H1 (cell line): ENCODE measurements at regions not wholly inside any gene's neighbourhood (a gene's known extent, or its start where the extent isn't known, plus 50 kb on each side); places are given as distances from the start of the nearest gene placed in this dataset.

Experiments
- CTCF ChIA-PET: fragments of 300-600 bp; sonication (Branson Sonifier 250); formaldehyde crosslinking; loops from one replicate; lab custom pipeline; 2021; ENCODE audit not compliant: partially characterized antibody; lab: Charles Lee
- POLR2A ChIA-PET: fragments of 300-600 bp; sonication (Branson Sonifier 250); formaldehyde crosslinking; loops from one replicate; lab custom pipeline; 2021; ENCODE audit warnings: inconsistent platforms; ENCODE audit not compliant: partially characterized antibody; lab: Charles Lee
- DNase-seq, 2 experiments: peaks; one replicate each; pipeline versions ENCODE4 v3.0.0 to v3.0.0-alpha.2; 2010 to 2022; ENCODE audit warnings: low spot score in 2 of 2, low read depth in 1 of 2, mixed read lengths in 1 of 2
- FAIRE-seq: peaks from 2 replicates; lab custom pipeline; 2011; peaks lifted over from hg19 to GRCh38; lab: Jason Lieb, UNC
- H2AFZ ChIP-seq: 2 replicates; pipeline ENCODE4 v1.8.1; 2012; ENCODE audit warnings: low read length, inconsistent platforms
- H2AK5ac ChIP-seq: 2 replicates; pipeline ENCODE4 v1.6.1; 2013; ENCODE audit warnings: low read depth, low read length
- H2BK120ac ChIP-seq: replicated peaks from 2 replicates; pipeline ENCODE3; 2013; ENCODE audit warnings: low read depth, low read length, inconsistent platforms
- H2BK12ac ChIP-seq: 2 replicates; pipeline ENCODE4 v1.6.1; 2013; ENCODE audit warnings: low read depth, low read length
- H2BK15ac ChIP-seq: 2 replicates; pipeline ENCODE4 v1.6.1; 2013; ENCODE audit warnings: low read length
- H2BK20ac ChIP-seq: 2 replicates; pipeline ENCODE4 v1.6.1; 2013; ENCODE audit warnings: low read length
- H2BK5ac ChIP-seq: 2 replicates; pipeline ENCODE4 v1.6.1; 2013; ENCODE audit warnings: low read depth, low read length
- H3K14ac ChIP-seq: 2 replicates; pipeline ENCODE4 v1.6.1; 2013; ENCODE audit warnings: inconsistent platforms; ENCODE audit not compliant: insufficient read length
- H3K18ac ChIP-seq: 2 replicates; pipeline ENCODE4 v1.6.1; 2013; ENCODE audit warnings: low read length; ENCODE audit errors: extremely low read depth
- H3K23ac ChIP-seq: 2 replicates; pipeline ENCODE4 v1.6.1; 2013; ENCODE audit warnings: inconsistent platforms; ENCODE audit not compliant: insufficient read length
- H3K23me2 ChIP-seq: 2 replicates; pipeline ENCODE4 v1.6.1; 2013; ENCODE audit warnings: low read depth, low read length
- H3K27ac ChIP-seq: 2 replicates; pipeline ENCODE4 v1.6.1; 2011; ENCODE audit warnings: low read depth, low read length, inconsistent platforms
- H3K27me3 ChIP-seq, 4 experiments: replicated peaks in 1 of 4; 1 replicate in 1 of 4; 2 replicates in 3 of 4; pipeline versions ENCODE4 v1.6.1 to v1.8.1; 2011 to 2013; ENCODE audit warnings: low read length in 3 of 4, mild to moderate bottlenecking in 3 of 4, inconsistent platforms in 2 of 4, mixed read lengths in 2 of 4, moderate library complexity in 1 of 4; ENCODE audit not compliant: control insufficient read depth in 3 of 4, insufficient read depth in 3 of 4; ENCODE audit errors: extremely low read depth in 1 of 4
- H3K36me3 ChIP-seq, 4 experiments: 2 replicates each; pipeline versions ENCODE4 v1.6.1 to v1.8.1; 2011 to 2013; ENCODE audit warnings: mild to moderate bottlenecking in 4 of 4, low read length in 3 of 4, moderate library complexity in 2 of 4, control low read depth in 1 of 4, inconsistent platforms in 1 of 4; ENCODE audit not compliant: insufficient read depth in 4 of 4, control insufficient read depth in 2 of 4
- H3K4ac ChIP-seq: replicated peaks from 2 replicates; pipeline ENCODE3; 2013; ENCODE audit warnings: low read length, low read depth, mixed read lengths, inconsistent platforms; ENCODE audit not compliant: insufficient read length
- H3K4me1 ChIP-seq, 4 experiments: replicated peaks in 1 of 4; 1 replicate in 1 of 4; 2 replicates in 3 of 4; pipeline versions ENCODE4 v1.6.1 to v1.8.1; 2011 to 2013; ENCODE audit warnings: low read length in 3 of 4, inconsistent platforms in 2 of 4, mixed read lengths in 1 of 4; ENCODE audit not compliant: insufficient read depth in 4 of 4, control insufficient read depth in 3 of 4
- H3K4me2 ChIP-seq, 2 experiments: 2 replicates each; pipeline versions ENCODE4 v1.6.1 to v1.8.1; 2011 to 2013; ENCODE audit warnings: low read depth in 2 of 2, low read length in 2 of 2, control low read depth in 1 of 2, inconsistent platforms in 1 of 2, mild to moderate bottlenecking in 1 of 2; ENCODE audit not compliant: insufficient read depth in 1 of 2
- H3K4me3 ChIP-seq, 4 experiments: fragments of 200-600, 300-600 bp in 1 of 4; sonication (generic), shearing (Covaris generic), sonication (Bioruptor Twin) in 1 of 4; 2 replicates each; pipeline versions ENCODE4 v1.5.1 to v1.8.1; 2011 to 2016; ENCODE audit warnings: low read length in 4 of 4, low read depth in 3 of 4, control low read depth in 2 of 4, inconsistent platforms in 2 of 4, mild to moderate bottlenecking in 2 of 4, mixed read lengths in 1 of 4, moderate library complexity in 1 of 4; ENCODE audit not compliant: insufficient read depth in 2 of 4; ENCODE audit errors: extremely low read depth in 1 of 4
- H3K56ac ChIP-seq: replicated peaks from 2 replicates; pipeline ENCODE3; 2013; ENCODE audit warnings: low read depth, mild to moderate bottlenecking, mixed read lengths, low read length, inconsistent platforms; ENCODE audit not compliant: insufficient read length
- H3K79me1 ChIP-seq: 2 replicates; pipeline ENCODE4 v1.6.1; 2013; ENCODE audit warnings: low read depth, low read length, control low read depth
- H3K79me2 ChIP-seq, 2 experiments: 2 replicates each; pipeline versions ENCODE4 v1.6.1 to v1.8.1; 2012 to 2013; ENCODE audit warnings: low read length in 2 of 2, mild to moderate bottlenecking in 2 of 2, inconsistent platforms in 1 of 2; ENCODE audit not compliant: insufficient read depth in 2 of 2, control insufficient read depth in 1 of 2
- H3K9ac ChIP-seq, 4 experiments: replicated peaks in 1 of 4; 1 replicate in 1 of 4; 2 replicates in 3 of 4; pipeline versions ENCODE4 v1.6.1 to v1.8.1; 2011 to 2013; ENCODE audit warnings: low read depth in 3 of 4, low read length in 3 of 4, control low read depth in 2 of 4, mild to moderate bottlenecking in 2 of 4, moderate library complexity in 2 of 4, inconsistent platforms in 1 of 4; ENCODE audit errors: extremely low read depth in 1 of 4
- H3K9me3 ChIP-seq, 2 experiments: 2 replicates each; pipeline versions ENCODE4 v1.6.1 to v1.8.1; 2012 to 2013; ENCODE audit warnings: mild to moderate bottlenecking in 2 of 2, moderate library complexity in 2 of 2, control low read depth in 1 of 2, inconsistent platforms in 1 of 2, low read depth in 1 of 2, low read length in 1 of 2, mixed read lengths in 1 of 2; ENCODE audit not compliant: insufficient read depth in 2 of 2
- H4K20me1 ChIP-seq, 2 experiments: replicated peaks in 1 of 2; 2 replicates each; pipeline versions ENCODE3 to v1.8.1; 2011 to 2013; ENCODE audit warnings: inconsistent platforms in 2 of 2, low read length in 2 of 2, mild to moderate bottlenecking in 1 of 2; ENCODE audit not compliant: insufficient read depth in 2 of 2, control insufficient read depth in 1 of 2
- H4K5ac ChIP-seq: 2 replicates; pipeline ENCODE4 v1.6.1; 2013; ENCODE audit warnings: low read length, low read depth, mixed read lengths, inconsistent platforms; ENCODE audit not compliant: insufficient read length
- H4K8ac ChIP-seq: 2 replicates; pipeline ENCODE4 v1.8.0; 2013; ENCODE audit warnings: mild to moderate bottlenecking, moderate library complexity, low read length, inconsistent platforms; ENCODE audit not compliant: insufficient read depth; ENCODE audit errors: extremely low read depth
- H4K91ac ChIP-seq: replicated peaks from 2 replicates; pipeline ENCODE3; 2013; ENCODE audit warnings: low read length, mixed read lengths, inconsistent platforms; ENCODE audit not compliant: insufficient read length
- FOSL1 ChIP-seq: IDR thresholded peaks from 2 replicates; pipeline ENCODE4 v1.6.1; 2011; ENCODE audit warnings: mild to moderate bottlenecking, low read depth, low read length, moderate library complexity; ENCODE audit not compliant: insufficient read depth
- GABPA ChIP-seq: IDR thresholded peaks from 2 replicates; pipeline ENCODE4 v1.6.1; 2011; ENCODE audit warnings: mild to moderate bottlenecking, low read length, moderate library complexity, borderline replicate concordance; ENCODE audit not compliant: insufficient read depth
- KDM5A ChIP-seq: fragments of 200-600 bp; IDR thresholded peaks from 2 replicates; pipeline ENCODE4 v1.7.1; 2012; ENCODE audit warnings: mild to moderate bottlenecking, low read length, inconsistent platforms, mixed read lengths
- NANOG ChIP-seq: IDR thresholded peaks from 2 replicates; pipeline ENCODE4 v1.6.1; 2011; ENCODE audit warnings: low read length, low read depth, mild to moderate bottlenecking, inconsistent platforms; ENCODE audit not compliant: insufficient read depth, poor library complexity, severe bottlenecking
- SAP30 ChIP-seq: fragments of 300-600 bp; sonication (generic); IDR thresholded peaks from 2 replicates; pipeline ENCODE4 v1.7.1; 2012; ENCODE audit warnings: low read length, moderate library complexity, mild to moderate bottlenecking, inconsistent platforms; ENCODE audit not compliant: insufficient read depth, insufficient replicate concordance
- SP2 ChIP-seq: IDR thresholded peaks from 2 replicates; pipeline ENCODE4 v1.6.1; 2012; ENCODE audit warnings: mild to moderate bottlenecking, low read length, inconsistent platforms
- SP4 ChIP-seq: IDR thresholded peaks from 2 replicates; pipeline ENCODE4 v1.6.1; 2012; ENCODE audit warnings: low read length, inconsistent platforms
- SRF ChIP-seq: IDR thresholded peaks from 2 replicates; pipeline ENCODE4 v1.6.1; 2011; ENCODE audit warnings: mild to moderate bottlenecking, low read depth, low read length, moderate library complexity
- TAF1 ChIP-seq: IDR thresholded peaks from 2 replicates; pipeline ENCODE4 v1.6.1; 2011; ENCODE audit warnings: mild to moderate bottlenecking, low read depth, low read length
- TCF12 ChIP-seq: IDR thresholded peaks from 2 replicates; pipeline ENCODE4 v1.6.1; 2011; ENCODE audit warnings: low read depth, mild to moderate bottlenecking, low read length
- ZNF274 ChIP-seq: IDR thresholded peaks from 2 replicates; pipeline ENCODE4 v1.7.0; 2012; ENCODE audit warnings: low read length, borderline replicate concordance; ENCODE audit errors: extremely low read depth
- WGBS, 2 experiments: shearing (Covaris generic) in 1 of 2; methylation state at CpG; one replicate each; pipeline versions ENCODE4 v1.1.6 to v1.1.7; 2013 to 2015; ENCODE audit warnings: low lambda C conversion rate in 2 of 2, mixed read lengths in 2 of 2, inconsistent platforms in 1 of 2, low coverage in 1 of 2, missing lambda C conversion rate in 1 of 2; ENCODE audit not compliant: insufficient replicate concordance in 2 of 2, insufficient coverage in 1 of 2, insufficient read length in 1 of 2; ENCODE audit errors: extremely low coverage in 1 of 2, missing lambda C conversion rate in 1 of 2; 5-methylcytosine and 5-hydroxymethylcytosine counted together
- TF ChIP-seq, protein P1 (sequence below), 3 experiments: IDR thresholded peaks; 1 replicate in 2 of 3; 2 replicates in 1 of 3; pipeline versions ENCODE4 v1.5.1 to v1.6.1; 2011; ENCODE audit warnings: low read length in 3 of 3, mild to moderate bottlenecking in 3 of 3, inconsistent platforms in 2 of 3, low read depth in 1 of 3, moderate library complexity in 1 of 3; ENCODE audit not compliant: insufficient read depth in 1 of 3; ENCODE audit errors: control extremely low read depth in 1 of 3

DNA sequence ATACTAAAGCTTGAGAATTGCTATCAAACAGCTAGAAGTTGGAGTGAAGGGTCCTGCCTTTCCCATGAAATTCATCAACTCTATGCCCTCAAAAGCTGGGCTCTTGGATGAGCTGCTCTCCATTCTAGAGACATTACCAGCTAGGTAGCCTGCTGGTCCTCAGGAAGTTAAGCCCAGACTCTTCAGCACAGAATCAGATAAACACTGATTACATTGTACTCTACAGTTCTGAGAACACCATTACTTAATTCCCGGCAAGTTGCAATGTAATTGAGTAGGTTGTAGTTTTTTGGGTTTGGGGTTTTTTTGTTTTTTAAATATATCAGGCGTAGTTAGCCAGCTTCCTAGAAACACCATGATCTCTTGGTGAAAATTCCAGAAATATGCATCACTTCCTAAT is 84.1 kb upstream of the PIK3CG start:
- Histone ChIP-seq H4K8ac (no peak overlapping the region), H3K36me3 (no peaks in the 10 kb centered on the region; a peak in 1 of 8 replicates), H3K27me3 (no peaks in the 10 kb centered on the region), H3K9me3 (no peaks in the 10 kb centered on the region), H2AFZ (no peak overlapping the region), H2BK15ac (no peak overlapping the region), H3K4ac (no peak overlapping the region), H2BK5ac (no peak overlapping the region), H4K5ac (no peak overlapping the region), H3K4me1 (no peaks in the 10 kb centered on the region), H2AK5ac (no peak overlapping the region), H3K56ac (no peak overlapping the region), H3K79me1 (no peaks in the 10 kb centered on the region), H4K20me1 (no peaks in the 10 kb centered on the region), H3K4me3 (no peak overlapping the region), H4K91ac (no peak overlapping the region), H3K23me2 (no peaks in the 10 kb centered on the region), H3K27ac (no peak overlapping the region), H3K9ac (no peak overlapping the region), H3K14ac (no peak overlapping the region), H2BK20ac (no peak overlapping the region), H3K4me2 (no peak overlapping the region), H3K18ac (no peak overlapping the region), H2BK120ac (no peak overlapping the region), H3K79me2 (no peaks in the 10 kb centered on the region), H2BK12ac (no peak overlapping the region), H3K23ac (no peak overlapping the region)
- FAIRE-seq = no peak
- CTCF ChIA-PET = interaction anchor here (0.6 to 1.6 kb wide), 3 partner anchors 31 to 394 kb away, joined by 3 read pairs; no protein-coding TSS in a partner anchor
- 90% methylated on average over 2 of the region's 2 CpGs; no CpG with 5 or more reads in 1 of the 2 experiments for WGBS, 2 experiments
- no peak for DNase-seq
- POLR2A ChIA-PET = no interaction called here
- TF ChIP-seq ZNF274 = no peak
- no peak for TF ChIP-seq SAP30
- TF ChIP-seq, protein P1, sequence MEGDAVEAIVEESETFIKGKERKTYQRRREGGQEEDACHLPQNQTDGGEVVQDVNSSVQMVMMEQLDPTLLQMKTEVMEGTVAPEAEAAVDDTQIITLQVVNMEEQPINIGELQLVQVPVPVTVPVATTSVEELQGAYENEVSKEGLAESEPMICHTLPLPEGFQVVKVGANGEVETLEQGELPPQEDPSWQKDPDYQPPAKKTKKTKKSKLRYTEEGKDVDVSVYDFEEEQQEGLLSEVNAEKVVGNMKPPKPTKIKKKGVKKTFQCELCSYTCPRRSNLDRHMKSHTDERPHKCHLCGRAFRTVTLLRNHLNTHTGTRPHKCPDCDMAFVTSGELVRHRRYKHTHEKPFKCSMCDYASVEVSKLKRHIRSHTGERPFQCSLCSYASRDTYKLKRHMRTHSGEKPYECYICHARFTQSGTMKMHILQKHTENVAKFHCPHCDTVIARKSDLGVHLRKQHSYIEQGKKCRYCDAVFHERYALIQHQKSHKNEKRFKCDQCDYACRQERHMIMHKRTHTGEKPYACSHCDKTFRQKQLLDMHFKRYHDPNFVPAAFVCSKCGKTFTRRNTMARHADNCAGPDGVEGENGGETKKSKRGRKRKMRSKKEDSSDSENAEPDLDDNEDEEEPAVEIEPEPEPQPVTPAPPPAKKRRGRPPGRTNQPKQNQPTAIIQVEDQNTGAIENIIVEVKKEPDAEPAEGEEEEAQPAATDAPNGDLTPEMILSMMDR (IDR thresholded peaks at IDR 0.05; ENCODE audit: control extremely low read depth in 1 of 3, insufficient read depth in 1 of 3, low read depth in 1 of 3, low read length in 3 of 3) = no peak
- no peak for TF ChIP-seq NANOG
- no peak for TF ChIP-seq TAF1
- TF ChIP-seq TCF12 = no peak
- no peak for TF ChIP-seq KDM5A
- no peak for TF ChIP-seq SRF
- TF ChIP-seq GABPA = no peak
- no peak for TF ChIP-seq SP2
- no peak for TF ChIP-seq FOSL1
- TF ChIP-seq SP4 = no peak
